Lower leg skin (tissue), 3 donors: ENCODE measurements at regions not wholly inside any gene's neighbourhood (a gene's known extent, or its start where the extent isn't known, plus 50 kb on each side); places are given as distances from the start of the nearest gene placed in this dataset.

Experiments used
- CTCF ChIP-seq, 3 donors: fragments of 450-650 bp; IDR thresholded peaks; one replicate each; pipeline ENCODE4 v1.5.1; 2016; ENCODE audit warnings: antibody characterized with exemption in 3 of 3, mild to moderate bottlenecking in 3 of 3, moderate library complexity in 2 of 3
- POLR2A ChIP-seq, 2 donors: fragments of 450-650 bp; IDR thresholded peaks; one replicate each; pipeline ENCODE4 v1.6.1; 2016 to 2017; ENCODE audit warnings: antibody characterized with exemption in 2 of 2, mild to moderate bottlenecking in 1 of 2, moderate library complexity in 1 of 2

GRCh38 chr13:34257966-34258365 lies 440.0 kb downstream of the RFC3 start:
- no peak for TF ChIP-seq CTCF (IDR thresholded peaks at IDR 0.05)
- no peak for TF ChIP-seq POLR2A (IDR thresholded peaks at IDR 0.05)
